HG02678 (cell line): ENCODE measurements at regions not wholly inside any gene's neighbourhood (a gene's known extent, or its start where the extent isn't known, plus 50 kb on each side); places are given as distances from the start of the nearest gene placed in this dataset.
"Not testable (repeated sequence)": the region's sequence is repeated elsewhere in the genome, so short reads cannot be mapped to it uniquely, and the experiment has no call there.

Experiments used
- ATAC-seq: cut with Tn5 transposase; IDR thresholded peaks from one replicate; pipeline ENCODE4 v1.9.1; 2021; ENCODE audit warnings: mild to moderate bottlenecking, moderate library complexity; ENCODE audit not compliant: unreplicated experiment

- ATAC-seq, result no peak
These were observed 180.0 kb upstream of the MMADHC start for GRCh38 chr2:149767516-149767974.

- ATAC-seq, result no peak
These were observed 178.8 kb upstream of the MMADHC start for GRCh38 chr2:149766339-149766738.

- no peak for ATAC-seq
These were observed 178.1 kb upstream of the MMADHC start for GRCh38 chr2:149765636-149766035.

DNA sequence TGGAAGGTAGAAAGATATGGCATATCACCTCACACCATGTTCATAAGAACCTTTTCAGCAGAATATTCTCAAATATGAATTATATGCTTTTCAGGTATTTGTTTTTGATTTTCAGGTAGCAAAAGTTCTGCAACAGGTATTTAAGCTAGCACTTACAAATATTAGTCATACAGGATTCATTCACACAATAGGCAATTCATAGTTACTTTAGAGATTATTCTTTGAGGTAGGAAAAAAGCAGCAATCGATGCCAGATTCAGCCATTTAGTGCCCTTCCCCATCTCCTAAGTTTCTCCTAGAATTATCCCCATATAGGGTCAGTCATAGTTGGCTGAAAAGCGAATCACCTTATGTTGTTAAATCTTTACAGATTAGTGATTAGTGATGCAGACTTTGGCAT is 177.4 kb upstream of the MMADHC start:
- no peak for ATAC-seq

DNA sequence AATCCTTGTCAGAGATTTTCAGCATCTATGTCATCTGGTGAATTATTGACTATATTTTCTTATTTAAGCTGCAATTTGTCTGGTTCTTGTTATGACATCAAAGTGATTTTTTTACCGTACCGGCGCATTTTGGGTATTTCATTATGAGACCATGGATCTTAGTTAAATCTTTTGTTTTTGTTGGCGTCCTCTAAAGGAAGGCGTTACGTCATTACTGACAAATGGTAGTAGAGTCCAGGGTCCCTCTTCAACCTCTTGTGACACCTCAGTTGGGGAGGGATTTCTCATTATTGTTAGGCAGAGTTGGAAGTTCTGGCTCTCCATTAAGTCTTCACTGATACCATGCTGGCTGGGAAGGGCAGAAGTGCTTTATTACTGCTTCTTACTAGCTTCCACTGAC is 175.8 kb upstream of the MMADHC start:
- no peak for ATAC-seq

DNA sequence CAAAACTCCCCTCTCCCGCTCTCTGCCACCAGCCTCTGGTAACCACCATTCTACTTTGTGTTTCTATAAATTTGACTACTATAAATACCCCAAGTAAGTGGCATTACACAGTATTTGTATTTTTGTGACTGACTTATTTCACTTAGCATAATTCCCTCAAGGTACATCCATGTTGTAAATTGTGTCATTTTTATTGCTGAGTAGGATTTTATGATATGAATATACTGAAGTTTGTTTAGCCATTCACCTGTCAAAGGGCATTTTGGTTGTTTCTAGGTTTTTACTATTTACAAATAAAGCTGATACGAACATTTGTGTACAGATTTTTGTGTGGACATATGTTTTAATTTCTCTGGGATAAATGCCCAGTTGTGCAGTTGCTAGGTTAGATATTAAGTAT is 174.0 kb upstream of the MMADHC start:
- no peak for ATAC-seq

DNA sequence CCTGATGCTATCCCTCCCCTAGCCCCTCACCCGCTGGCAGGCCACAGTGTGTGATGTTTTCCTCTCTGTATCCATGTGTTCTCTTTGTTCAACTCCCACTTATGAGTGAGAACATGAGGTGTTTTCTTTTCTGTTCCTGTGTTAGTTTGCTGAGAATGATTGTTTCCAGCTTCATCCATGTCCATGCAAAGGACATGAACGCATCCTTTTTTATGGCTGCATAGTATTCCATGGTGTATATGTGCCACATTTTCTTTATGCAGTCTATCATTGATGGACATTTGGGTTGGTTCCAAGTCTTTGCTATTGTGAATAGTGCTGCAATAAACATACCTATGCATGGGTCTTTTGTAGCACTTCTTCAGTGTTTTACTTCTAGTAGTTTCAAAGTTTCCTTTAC is 171.8 kb upstream of the MMADHC start:
- ATAC-seq, result not testable (repeated sequence)

GRCh38 chr2:149754722-149755121 is 167.1 kb upstream of the MMADHC start:
- ATAC-seq, result not testable (repeated sequence)

GRCh38 chr2:149747456-149747855 is 159.9 kb upstream of the MMADHC start:
- no peak for ATAC-seq

- no peak for ATAC-seq
These were observed 158.0 kb upstream of the MMADHC start for GRCh38 chr2:149745396-149746230.

GRCh38 chr2:149744865-149745264 is 157.3 kb upstream of the MMADHC start:
- ATAC-seq, result no peak

GRCh38 chr2:149743842-149744448 is 156.4 kb upstream of the MMADHC start:
- ATAC-seq, result no peak

- ATAC-seq, result no peak
These were observed 154.1 kb upstream of the MMADHC start for GRCh38 chr2:149741646-149742045.

GRCh38 chr2:149740490-149740889 is 152.9 kb upstream of the MMADHC start:
- no peak for ATAC-seq

- ATAC-seq, result no peak
These were observed 152.3 kb upstream of the MMADHC start for GRCh38 chr2:149739883-149740265.

DNA sequence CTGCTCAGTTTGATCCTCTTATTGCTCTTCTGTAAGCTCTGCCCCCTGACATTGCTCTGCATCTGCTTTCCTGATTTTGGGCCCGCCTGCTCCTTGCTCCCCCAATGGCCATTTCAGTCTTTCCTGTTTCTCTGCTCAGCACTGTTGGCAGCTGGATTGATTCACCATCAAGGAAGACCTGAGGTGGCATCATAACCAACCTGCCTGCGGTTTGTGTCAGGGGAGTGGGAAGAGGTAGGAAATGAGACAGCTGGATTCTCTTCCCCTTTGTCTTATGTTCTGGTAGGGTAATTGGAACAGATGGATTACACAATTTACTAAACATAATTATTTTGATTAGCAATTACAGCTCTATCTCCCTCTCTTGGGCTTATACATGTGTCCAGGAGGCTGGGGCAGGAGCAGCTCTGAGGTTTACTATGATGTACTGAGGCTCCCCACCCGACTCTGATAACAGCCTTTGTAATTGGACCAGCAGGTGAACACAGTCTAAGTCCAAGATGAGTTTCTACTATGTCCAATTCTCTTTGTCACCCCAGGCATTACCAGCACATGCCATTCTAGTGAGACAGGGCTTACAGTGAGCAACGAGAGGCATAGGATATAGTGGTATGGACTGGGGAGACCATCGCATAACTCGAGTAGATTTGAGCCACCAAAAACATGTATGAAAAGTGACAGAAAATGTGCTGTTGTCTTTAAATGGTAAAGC is 151.8 kb upstream of the MMADHC start:
- ATAC-seq, result no peak

- ATAC-seq, result no peak
These were observed 151.2 kb upstream of the MMADHC start for GRCh38 chr2:149738767-149739166.

DNA sequence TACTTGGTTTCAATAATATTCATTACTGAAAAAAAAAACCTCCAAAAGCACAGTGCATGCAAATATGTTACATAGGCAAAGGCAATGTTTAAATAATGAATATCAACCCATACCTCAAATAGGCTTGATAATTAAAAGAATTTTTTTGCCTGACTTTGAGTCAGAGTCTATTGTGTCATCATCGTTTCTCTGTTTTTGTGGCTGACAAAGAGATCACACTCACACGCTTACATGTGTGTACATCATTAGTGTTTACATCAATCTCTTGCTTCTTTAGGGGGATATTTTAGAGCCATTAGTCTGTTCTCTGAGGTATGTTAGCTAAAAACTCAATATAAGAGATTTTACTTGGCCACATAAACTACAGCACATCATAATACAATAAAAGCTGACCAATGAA is 150.3 kb upstream of the MMADHC start:
- no peak for ATAC-seq

DNA sequence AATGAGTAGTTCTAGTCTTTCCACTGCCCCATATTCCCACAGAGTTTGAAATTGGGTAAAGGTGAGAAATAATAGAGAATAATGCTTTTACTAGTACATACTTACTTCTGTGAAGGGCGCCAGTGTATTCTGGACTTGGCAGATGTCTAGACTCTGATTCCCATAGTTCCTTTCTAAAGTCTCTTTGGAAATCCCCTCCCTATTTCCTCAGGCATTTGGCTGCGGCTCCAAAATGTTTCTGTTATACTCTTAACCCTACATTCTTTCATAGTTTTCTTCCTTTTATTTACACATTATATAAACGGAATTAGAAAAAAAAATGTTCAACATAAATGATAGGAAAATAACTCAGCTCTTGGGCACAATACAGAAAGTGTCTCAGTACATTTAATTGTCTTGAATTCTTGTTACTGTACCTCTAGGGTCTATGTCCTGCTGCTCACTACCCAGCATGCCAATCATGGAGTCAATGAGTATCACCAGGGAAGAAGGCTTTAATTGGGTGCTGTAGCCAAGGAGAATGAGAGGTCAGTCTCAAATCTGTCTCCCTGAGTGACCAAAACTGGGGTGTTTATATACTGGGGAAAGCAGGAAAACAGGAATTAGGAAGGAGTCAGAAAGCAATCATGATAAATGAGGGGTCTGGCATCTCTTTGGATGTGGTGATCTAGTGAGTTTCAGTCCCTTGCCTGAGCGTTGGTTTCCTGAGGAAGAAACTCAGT is 147.8 kb upstream of the MMADHC start:
- no peak for ATAC-seq

DNA sequence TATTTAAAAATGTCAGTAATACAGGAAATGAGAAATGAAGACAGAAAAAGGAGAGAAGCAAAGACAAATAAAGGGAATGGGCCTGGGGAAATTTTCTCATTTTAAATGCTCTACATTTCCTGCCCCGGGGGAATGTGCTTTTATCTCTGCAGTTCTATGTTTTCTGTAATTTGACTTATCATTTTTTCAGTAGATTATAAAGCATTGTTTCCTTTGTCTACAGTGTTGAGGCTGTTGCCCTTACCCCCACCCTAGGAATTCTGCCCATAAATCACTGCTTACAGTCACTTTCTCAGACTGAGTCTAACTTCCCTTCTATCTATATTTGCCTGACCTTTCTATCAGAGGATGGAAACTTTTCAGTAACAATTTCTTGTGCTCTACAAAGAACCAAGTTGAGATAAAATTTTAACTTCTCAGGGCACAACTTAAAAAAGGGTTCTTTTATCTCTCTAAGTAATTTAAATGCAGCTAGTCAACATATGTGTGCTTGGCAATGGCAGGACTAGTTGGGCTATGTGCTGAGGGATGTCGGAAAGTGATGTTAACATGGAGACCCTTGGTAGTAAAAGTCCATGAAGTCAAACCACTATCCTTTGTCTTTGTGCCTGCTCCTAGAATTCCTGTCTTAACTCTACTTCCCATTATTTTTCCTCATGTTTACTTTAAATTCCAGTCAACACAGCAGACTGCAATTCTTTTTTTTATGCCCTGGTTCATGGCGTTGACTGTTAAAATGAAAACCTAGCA is 146.5 kb upstream of the MMADHC start:
- ATAC-seq, result no peak
